TTC549 (cell line): ENCODE measurements at regions not wholly inside any gene's neighbourhood (a gene's known extent, or its start where the extent isn't known, plus 50 kb on each side); places are given as distances from the start of the nearest gene placed in this dataset.

Source experiments
- FAIRE-seq: peaks from 2 replicates; lab custom pipeline; 2012; peaks lifted over from hg19 to GRCh38; lab: Jason Lieb, UNC

GRCh38 chr17:77433385-77434135, 292.8 kb downstream of the SEC14L1 start:
- FAIRE-seq, result no peak

DNA sequence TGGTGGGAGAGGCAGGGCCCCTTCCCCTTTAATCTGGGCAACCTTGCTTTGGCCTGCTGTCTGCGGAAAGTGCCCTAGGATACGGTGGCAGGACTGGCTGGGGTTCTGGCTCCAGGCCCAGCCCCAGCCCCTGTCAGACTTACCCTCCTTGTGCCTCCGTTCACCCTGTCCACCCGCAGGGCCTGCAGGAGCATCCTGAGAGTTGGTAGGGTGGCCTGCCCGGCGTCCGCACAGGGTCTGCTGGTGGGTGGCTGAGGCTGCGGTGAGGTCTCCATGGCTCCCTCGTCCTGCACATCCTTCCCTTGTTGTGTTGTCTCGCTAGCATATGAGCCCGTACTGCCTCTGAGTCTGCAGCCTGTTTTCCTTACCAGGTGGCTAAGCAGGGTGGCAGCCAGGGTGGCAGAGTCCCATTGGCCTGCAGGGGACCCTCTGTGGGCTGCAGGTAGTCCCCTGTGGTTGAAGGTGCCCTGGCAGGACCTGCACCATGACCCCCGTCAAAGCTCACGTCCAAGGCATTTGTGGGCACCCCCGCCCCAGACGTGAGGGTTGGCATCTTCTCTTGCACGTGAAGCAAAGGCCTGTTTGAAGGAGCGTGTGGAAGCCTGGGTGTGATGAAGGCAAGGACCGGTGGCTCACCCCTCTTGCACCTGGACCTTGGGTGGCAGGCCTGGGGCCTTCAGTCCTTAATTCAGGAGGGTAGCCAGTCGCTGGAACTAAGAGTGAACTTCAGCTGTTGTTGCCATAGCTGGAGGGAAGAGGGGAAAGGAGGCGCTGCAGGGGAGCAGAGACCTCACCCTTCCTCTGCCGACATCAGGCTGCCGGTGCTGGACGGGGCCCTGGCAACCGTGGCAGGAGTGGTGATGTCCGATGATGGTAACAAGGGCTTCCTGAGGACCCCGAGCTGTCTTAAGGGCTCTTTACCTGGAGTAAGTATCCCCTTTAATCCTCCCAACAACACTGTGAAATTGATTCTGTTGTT, 293.7 kb downstream of the SEC14L1 start:
- no peak for FAIRE-seq

- FAIRE-seq, result no peak
Observed at GRCh38 chr17:77435272-77436057, 294.7 kb downstream of the SEC14L1 start.

DNA sequence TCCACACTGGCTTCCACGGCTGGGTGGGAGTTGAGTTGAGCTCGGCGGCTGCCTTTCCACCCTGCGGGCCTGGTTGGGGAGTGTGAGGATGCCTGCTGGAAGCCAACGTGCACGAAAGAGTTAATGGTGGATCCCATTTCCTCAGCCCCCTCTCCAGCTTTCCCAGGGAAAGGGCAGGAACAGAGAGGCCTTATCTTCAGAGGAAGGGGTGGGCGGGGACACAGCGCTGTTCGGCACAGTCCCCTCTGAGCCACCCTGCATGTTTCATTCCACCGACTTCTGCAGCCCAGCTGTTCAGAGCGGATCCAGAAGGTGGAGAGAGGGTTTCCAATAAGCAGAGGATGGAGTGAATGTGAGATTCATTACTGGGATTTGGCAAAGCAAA, 295.3 kb downstream of the SEC14L1 start:
- FAIRE-seq, result no peak

- no peak for FAIRE-seq
Observed at GRCh38 chr17:77436481-77436880, 295.7 kb downstream of the SEC14L1 start.

- no peak for FAIRE-seq
Observed at GRCh38 chr17:77437017-77437416, 296.2 kb downstream of the SEC14L1 start.

- FAIRE-seq, result no peak
Observed at GRCh38 chr17:77437747-77438146, 297.0 kb downstream of the SEC14L1 start.

DNA sequence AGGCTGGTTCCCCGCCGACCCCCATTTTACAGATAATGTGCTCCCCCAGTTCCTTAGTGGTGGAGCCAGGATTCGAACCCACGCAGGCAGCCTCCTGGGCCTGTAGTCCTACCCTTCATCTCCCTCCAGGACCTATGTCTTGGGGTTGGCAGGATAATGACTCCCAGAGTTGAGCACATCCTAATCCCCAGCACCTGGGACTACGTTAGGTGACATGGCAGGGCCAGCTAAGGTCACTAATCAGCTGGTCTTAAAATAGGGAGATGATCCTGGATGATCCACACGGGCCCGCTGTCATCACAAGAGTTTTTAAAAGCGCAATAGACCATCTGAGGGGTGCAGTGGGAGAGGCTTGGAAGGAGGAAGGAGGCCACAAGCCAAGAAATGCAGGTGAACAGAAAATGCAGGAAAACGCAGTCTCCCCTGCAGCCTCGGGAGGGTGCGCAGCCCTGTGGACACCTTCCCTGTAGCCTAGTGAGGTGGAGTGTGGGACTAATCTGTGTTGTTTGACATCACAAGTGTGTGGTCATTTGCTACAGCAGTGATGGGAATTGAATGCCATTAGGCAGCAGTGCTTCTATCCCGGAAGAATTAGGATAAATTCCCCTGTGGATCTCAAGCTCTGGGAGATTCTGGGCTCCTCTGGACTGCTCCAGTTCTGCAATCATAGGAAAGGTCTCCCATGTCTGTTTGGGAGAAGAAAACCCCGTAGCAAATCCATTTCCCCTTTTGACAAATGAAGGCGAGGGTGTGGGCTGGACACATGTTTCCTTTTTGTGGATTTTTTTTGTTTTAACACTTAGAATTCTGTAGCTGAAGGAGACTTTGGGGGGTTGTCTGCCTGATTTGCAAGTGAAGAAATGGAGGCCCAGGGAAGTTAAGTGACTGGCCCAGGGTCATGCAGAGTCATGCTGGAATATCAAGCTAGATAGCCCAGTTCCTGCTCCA, 297.7 kb downstream of the SEC14L1 start:
- FAIRE-seq, result no peak

DNA sequence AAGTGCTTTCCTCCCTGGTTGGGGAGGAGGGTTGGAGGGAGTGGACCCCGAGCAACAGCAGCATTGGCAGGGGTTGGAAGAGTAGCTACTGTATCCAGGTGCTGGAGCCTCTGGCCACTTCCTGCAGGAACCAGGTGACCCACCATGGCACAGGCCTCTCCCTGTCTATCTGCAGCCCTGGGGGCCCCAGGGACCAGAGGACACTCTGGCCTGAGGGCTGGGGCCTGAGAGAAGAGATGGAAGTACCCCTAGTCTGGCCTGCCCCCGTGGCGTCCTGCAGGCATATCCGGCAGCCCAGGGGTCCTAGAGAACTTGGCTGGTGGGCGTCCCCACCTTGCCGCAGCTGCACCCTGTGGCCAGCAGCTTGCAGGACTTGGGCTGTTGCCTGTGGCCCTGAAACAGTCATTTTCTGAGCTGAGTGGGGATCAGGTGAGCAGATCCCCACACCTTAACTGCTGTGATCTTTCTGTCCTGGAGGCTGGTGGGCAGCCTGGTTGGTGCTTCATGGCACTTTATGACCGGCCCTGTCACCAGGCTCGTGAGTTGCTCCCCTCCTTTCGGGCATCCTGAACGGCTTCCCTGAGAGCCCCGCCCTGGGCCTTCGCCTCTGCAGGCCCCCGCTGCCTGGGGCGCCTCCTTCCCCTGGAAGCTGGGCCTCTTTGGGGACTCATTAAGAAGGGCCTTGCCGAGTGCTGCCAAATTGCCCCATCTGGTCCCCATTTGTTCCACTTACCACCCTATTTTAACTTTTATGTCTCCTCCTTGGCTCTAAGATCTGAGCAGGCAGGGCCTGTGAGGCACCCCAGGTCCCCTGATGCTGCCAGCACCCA, 298.6 kb downstream of the SEC14L1 start:
- FAIRE-seq, result no peak

DNA sequence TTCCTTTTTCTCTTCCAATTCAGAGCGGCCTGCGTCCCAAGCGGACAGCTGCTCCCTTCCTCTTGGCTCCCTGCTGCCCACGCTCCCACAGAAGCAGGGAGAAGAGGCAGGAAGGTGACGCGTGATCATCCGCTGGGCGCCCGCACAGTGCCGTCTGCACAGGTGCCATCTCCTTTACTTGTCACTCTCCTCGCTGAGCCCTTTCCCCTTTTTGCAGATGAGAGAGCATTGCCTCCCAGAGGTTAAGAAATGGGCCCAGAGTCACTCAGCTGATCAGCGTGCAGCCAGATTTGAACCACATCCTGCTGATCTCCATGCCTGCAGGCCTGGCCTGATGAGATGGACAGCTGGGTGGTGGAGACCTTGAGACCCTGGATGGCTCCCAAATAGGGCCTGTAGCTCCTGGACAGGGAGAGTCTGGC, 299.8 kb downstream of the SEC14L1 start:
- FAIRE-seq, result no peak

- FAIRE-seq, result no peak
Observed at GRCh38 chr17:77441130-77441920, 300.6 kb downstream of the SEC14L1 start.

- no peak for FAIRE-seq
Observed at GRCh38 chr17:77441940-77442339, 301.2 kb downstream of the SEC14L1 start.

DNA sequence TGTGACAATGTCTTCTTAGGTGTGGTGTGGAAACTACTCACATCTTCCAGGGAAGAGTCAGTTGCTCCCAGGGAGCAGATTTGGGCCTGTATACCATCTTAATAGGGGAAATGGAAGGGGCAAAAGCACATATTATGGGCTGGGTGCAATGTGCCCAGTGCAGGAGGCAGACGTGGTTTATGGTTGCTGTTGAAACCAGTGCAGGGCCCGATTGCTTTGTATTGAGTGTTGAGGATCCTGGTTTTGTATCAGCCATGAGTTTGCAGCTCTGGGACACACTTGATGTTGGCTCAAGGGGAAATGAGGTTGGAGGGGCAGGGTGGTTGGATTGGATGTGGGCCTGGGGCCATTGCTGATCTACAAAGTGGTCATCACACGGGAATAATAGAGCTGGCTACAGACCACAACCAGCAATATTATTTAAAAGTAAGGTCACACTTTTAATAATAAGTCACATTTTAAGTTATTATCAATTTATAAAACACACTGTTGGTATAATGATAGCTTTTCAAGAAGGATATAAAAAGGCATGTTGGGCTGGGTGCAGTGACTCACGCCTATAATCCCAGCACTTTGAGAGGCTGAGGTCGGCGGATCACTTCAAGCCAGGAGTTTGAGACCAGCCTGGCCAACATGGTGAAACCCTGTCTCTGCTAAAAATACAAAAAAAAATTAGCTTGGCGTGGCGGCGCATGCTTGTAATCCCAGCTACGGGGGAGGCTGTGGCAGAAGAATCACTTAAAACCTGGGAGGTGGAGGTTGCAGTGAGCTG, 302.4 kb downstream of the SEC14L1 start:
- no peak for FAIRE-seq

DNA sequence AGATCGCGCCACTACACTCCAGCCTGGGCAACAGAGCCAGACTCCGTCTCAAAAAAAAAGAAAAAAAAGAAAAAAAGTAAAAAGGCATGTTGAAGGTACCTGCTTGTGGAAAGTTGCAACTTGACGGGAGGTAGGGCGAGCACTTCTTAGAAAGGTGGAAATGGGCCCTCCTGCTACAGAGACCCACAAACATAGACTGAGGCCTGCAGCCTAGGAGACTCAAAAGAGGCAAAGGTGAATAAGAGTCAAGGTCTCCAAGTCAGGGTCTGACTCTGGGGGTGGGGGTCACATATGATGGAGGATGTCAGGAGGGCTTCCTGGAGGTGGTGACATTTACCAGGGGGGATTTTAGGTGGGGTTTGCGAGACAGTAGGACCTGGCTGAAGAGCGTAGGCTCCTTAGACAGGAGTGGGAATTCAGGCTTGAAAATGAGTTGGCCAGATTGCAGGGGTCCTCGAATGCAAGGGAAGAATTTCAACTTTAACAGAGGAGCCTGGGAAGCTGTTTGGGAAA, 303.0 kb downstream of the SEC14L1 start:
- FAIRE-seq, result no peak

- FAIRE-seq, result no peak
Observed at GRCh38 chr17:77444628-77444983, 303.8 kb downstream of the SEC14L1 start.

- no peak for FAIRE-seq
Observed at GRCh38 chr17:77444984-77445759, 304.4 kb downstream of the SEC14L1 start.

DNA sequence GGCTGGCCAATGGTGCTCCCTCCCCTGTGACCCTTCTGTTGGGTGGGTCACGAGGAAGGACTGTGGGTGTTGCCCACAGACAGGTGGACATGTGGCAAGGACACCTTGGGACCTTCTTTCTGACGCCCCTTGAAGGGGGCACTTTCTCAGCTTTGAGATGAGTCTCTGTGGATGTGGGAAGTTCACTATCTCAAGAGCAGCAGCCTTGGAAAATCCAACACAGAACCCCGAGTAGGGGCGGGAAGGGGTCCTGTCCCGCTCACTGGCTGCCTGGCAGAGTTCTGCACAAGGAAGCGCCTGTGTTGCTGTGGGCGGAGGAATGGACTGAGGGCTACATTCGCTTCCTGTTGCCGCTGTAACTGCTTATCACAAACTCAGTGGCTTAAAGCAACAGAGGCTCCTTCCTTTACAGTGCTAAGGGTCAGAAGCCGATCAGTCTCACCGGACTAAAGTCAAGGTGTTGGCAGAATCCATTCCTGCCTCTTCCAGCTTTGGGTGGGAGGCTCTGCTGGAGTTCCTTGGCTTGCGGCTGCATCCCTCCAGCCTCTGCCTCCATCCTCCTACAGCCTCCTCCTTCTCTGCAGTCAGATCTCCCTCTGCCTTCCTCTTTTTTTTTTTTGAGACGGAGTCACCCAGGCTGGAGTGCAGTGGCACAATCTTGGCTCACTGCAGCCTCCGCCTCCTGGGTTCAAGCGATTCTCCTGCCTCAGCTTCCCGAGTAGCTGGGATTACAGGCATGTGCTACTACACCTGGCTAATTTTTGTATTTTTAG, 305.2 kb downstream of the SEC14L1 start:
- no peak for FAIRE-seq
